ENCODE measurements at regions not wholly inside any gene's neighbourhood (a gene's known extent, or its start where the extent isn't known, plus 50 kb on each side); places are given as distances from the start of the nearest gene placed in this dataset.
"Not testable (repeated sequence)": the region's sequence is repeated elsewhere in the genome, so short reads cannot be mapped to it uniquely, and the experiment has no call there.

- TF ChIP-seq, protein P1, sequence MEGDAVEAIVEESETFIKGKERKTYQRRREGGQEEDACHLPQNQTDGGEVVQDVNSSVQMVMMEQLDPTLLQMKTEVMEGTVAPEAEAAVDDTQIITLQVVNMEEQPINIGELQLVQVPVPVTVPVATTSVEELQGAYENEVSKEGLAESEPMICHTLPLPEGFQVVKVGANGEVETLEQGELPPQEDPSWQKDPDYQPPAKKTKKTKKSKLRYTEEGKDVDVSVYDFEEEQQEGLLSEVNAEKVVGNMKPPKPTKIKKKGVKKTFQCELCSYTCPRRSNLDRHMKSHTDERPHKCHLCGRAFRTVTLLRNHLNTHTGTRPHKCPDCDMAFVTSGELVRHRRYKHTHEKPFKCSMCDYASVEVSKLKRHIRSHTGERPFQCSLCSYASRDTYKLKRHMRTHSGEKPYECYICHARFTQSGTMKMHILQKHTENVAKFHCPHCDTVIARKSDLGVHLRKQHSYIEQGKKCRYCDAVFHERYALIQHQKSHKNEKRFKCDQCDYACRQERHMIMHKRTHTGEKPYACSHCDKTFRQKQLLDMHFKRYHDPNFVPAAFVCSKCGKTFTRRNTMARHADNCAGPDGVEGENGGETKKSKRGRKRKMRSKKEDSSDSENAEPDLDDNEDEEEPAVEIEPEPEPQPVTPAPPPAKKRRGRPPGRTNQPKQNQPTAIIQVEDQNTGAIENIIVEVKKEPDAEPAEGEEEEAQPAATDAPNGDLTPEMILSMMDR (conservative IDR thresholded peaks at IDR 0.05; ENCODE audit: low read depth, low read length), result not testable (repeated sequence)
- not testable (repeated sequence) for TF ChIP-seq EZH2 (IDR thresholded peaks at IDR 0.05; ENCODE audit: low read length, unreplicated experiment)
Observed at GRCh38 chr5:109535090-109535489, 125.3 kb upstream of the PJA2 start.

Measured in PC-3 (cell line).